HG03159 (cell line): ENCODE measurements at regions not wholly inside any gene's neighbourhood (a gene's known extent, or its start where the extent isn't known, plus 50 kb on each side); places are given as distances from the start of the nearest gene placed in this dataset.
"Not testable (repeated sequence)": the region's sequence is repeated elsewhere in the genome, so short reads cannot be mapped to it uniquely, and the experiment has no call there.

ENCODE experiments used
- ATAC-seq: cut with Tn5 transposase; IDR thresholded peaks from one replicate; pipeline ENCODE4 v1.9.1; 2021; ENCODE audit warnings: mild to moderate bottlenecking, moderate library complexity; ENCODE audit not compliant: unreplicated experiment

GRCh38 chr3:94648270-94649180, 585.7 kb downstream of the NSUN3 start:
- not testable (repeated sequence) for ATAC-seq

- no peak for ATAC-seq
Observed at GRCh38 chr3:94654096-94654495, 591.2 kb downstream of the NSUN3 start.

GRCh38 chr3:94665922-94666321, 603.1 kb downstream of the NSUN3 start:
- ATAC-seq = no peak

- no peak for ATAC-seq
Observed at GRCh38 chr3:94671078-94671477, 608.2 kb downstream of the NSUN3 start.

GRCh38 chr3:94673876-94674275, 611.0 kb downstream of the NSUN3 start:
- no peak for ATAC-seq

GRCh38 chr3:94686208-94686607, 623.3 kb downstream of the NSUN3 start:
- no peak for ATAC-seq

GRCh38 chr3:94693997-94694640, 631.3 kb downstream of the NSUN3 start:
- ATAC-seq = no peak

- no peak for ATAC-seq
Observed at GRCh38 chr3:94694894-94695293, 632.0 kb downstream of the NSUN3 start.

- no peak for ATAC-seq
Observed at GRCh38 chr3:94704467-94704866, 641.6 kb downstream of the NSUN3 start.

- no peak for ATAC-seq
Observed at GRCh38 chr3:94709249-94709902, 646.5 kb downstream of the NSUN3 start.

GRCh38 chr3:94714194-94714593, 651.3 kb downstream of the NSUN3 start:
- no peak for ATAC-seq

- no peak for ATAC-seq
Observed at GRCh38 chr3:94716326-94717018, 653.6 kb downstream of the NSUN3 start.

- no peak for ATAC-seq
Observed at GRCh38 chr3:94734206-94734605, 671.3 kb downstream of the NSUN3 start.

- ATAC-seq = no peak
Observed at GRCh38 chr3:94735354-94735753, 672.5 kb downstream of the NSUN3 start.

- ATAC-seq = no peak
Observed at GRCh38 chr3:94737116-94737515, 674.3 kb downstream of the NSUN3 start.

GRCh38 chr3:94739420-94739819, 676.6 kb downstream of the NSUN3 start:
- no peak for ATAC-seq

- ATAC-seq = no peak
Observed at GRCh38 chr3:94758751-94759150, 695.9 kb downstream of the NSUN3 start.

- ATAC-seq = no peak
Observed at GRCh38 chr3:94772402-94772801, 709.5 kb downstream of the NSUN3 start.

GRCh38 chr3:94775746-94776145, 712.9 kb downstream of the NSUN3 start:
- ATAC-seq = no peak

GRCh38 chr3:94776401-94776915, 713.6 kb downstream of the NSUN3 start:
- no peak for ATAC-seq

GRCh38 chr3:94778289-94778688, 715.4 kb downstream of the NSUN3 start:
- no peak for ATAC-seq
